Esophagus mucosa (tissue), 1 donor: ENCODE measurements at regions not wholly inside any gene's neighbourhood (a gene's known extent, or its start where the extent isn't known, plus 50 kb on each side); places are given as distances from the start of the nearest gene placed in this dataset.

Source experiments
- ATAC-seq: fragments of 200-7000 bp; cut with Tn5 transposase; one replicate; pipeline ENCODE4 v1.9.1; 2020
- donor health status: DM: yes; HTN: yes; CAD: no.

DNA sequence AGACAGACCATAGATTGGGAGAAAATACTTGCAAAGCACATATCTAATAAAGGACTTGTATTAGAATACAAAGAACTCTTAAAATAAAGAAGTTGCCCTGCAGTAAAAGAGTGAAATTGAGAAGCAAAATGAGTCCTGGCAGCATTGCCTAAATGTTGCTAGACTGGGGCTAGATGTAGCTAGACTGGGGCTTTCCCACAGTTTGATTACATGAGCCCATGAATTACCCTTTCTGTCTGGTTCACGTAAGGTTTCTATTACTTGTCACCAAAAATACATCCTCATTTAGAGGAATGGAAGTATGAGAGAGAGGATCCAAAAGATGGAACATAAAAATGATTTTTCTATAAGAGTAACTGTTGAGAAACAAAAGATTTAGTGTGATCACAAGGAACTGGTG lies 57.6 kb upstream of the CCDC28A start:
- ATAC-seq = no peak

DNA sequence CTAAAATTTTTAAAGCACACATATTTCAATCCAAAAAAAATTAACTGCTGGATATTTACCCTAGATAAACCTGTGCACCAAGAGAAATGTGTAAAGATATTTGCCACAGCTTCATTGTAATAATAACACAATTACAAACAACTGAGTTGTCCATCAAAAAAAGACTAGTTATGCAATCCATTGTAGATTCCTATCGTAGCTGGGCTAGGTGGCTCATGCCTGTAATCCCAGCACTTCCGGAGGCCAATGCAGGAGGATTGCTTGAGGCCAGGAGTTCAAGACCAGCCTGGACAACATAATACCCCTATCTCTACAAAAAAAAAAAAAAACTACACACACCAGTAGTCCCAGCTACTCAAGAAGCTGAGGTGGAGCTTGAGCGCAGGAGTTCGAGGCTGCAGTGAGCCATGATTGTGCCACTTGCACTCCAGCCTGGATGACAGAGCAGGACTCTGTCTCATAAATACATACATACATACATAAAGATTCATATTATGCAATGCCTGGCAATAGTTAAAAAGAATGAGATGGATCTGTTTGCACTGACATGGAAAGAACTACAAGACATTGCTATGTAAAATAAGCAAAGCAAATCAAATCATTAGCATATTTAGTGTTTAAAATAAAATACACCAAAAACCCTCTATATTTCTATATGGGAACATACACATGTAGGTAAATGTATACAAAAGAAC lies 56.5 kb upstream of the CCDC28A start:
- no peak for ATAC-seq

DNA sequence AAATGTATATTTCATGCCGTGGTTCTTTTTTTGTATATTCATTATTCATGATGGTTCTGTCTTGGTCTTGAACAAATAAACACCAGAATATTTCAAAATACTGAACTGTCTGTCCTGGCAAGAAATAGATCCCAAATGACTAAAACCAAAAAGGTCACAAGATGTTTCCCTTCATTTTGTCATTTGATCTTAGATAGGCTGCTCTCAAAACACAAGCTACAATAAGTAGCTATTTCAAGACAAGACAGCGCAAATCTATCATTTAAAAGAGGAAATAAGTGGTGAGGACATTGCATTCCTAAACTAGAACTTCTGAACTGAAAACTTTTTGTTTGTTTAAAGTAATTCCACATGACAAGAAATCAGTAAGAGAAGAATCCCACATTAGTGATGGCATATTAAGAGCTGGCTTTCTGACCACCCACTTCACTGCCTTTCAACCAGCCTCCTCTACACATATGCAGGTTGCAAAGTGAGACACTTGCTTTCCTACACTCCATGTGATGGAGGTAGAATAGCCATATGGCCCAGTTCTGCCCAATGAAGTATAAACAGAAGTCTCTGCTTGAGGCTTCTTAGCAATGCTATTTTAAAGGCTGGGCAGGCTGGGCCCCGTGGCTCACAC lies 54.4 kb upstream of the CCDC28A start:
- ATAC-seq = no peak

DNA sequence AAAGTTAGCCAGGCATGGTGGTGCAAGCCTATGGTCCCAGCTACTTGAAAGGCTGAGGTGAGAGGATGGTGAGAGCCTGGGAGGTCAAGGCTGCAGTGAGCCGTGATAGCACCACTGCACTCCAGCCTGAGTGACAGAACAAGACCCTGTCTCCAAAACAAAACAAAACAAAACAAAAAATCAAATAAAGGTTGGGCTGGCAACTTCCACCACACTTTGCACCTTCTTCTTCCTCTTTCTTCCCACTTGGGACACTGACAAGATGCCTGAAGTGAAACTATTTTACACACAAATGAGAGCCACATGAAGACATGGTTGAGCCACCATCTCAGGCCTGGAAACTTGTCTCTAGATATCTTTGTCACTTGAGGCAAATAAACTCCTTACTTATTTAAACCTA lies 53.8 kb upstream of the CCDC28A start:
- no peak for ATAC-seq

DNA sequence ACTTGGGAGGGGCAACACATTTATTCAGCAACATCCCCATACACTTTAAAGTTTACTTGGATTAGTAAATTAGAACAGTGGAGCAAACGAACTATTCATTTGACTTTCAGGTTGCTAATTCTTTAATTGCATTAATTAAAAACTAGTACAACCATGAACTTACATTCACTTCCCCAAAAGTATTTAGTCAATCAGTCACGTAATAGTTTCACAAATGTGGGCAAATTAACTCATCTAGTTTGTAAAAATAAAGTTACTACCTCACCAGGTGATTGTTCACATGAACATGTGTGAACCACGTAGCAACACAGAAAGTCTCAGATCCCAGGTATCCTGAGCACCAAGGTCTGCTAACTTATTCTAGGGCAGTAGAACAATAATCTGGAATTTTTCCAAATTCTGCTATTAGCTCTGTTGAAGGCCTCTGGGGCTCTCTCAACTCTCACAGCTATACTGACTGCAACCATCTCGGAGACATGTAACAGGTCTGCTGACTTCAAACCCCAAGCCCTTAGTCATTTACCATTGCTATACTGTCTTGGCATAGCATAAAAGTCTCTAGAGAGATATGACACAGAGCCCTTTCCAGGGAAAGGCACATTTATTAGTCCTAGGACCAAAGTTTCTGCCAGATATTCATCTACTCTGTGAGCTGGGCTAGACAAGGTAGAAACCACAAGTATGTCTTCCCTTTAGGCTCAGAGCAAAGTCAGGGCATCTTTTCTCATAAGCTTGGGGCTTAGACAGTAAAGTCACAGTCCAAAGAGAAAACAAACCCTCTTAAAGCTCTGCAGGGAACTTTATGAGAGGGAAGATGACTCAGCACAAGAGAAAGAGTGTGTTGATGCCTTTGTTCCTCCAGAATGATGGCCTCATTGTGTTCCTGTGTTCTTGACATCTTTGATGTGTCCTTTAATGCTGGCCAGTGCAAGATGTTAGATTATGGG lies 50.9 kb upstream of the CCDC28A start:
- peak; percentile 67 for ATAC-seq
